ENCODE measurements at regions not wholly inside any gene's neighbourhood (a gene's known extent, or its start where the extent isn't known, plus 50 kb on each side); places are given as distances from the start of the nearest gene placed in this dataset.

GRCh38 chr2:147553775-147554271, 291.0 kb upstream of the ACVR2A start:
- no peaks in the 10 kb centered on the region for H3K27me3 ChIP-seq (ENCODE audit: insufficient read depth in 3 of 3, low read length in 2 of 3)
- peak overlapping the region; percentile 57 for H3K27ac ChIP-seq
- no peak for TF ChIP-seq CTCF (IDR thresholded peaks at IDR 0.05)
- H3K4me3 ChIP-seq = no peak overlapping the region
- intact Hi-C loops (cut with DNase I) = loop anchor here in 1 of 2 donors (5.0 kb wide), 1 partner anchor 293 kb away; the partner anchor contains the start of gene ACVR2A
- WGBS, 3 donors = 56 to 63% (median 61%) methylated on average over 6 of the region's 6 CpGs
- DNase-seq (no peak), ATAC-seq (peak in 1 of 4 donors; percentile 44)
- no peaks in the 10 kb centered on the region for H3K9me3 ChIP-seq
- H3K36me3 ChIP-seq (ENCODE audit: insufficient read depth in 1 of 2, low read depth in 1 of 2) = no peaks in the 10 kb centered on the region
- no peaks in the 10 kb centered on the region for H3K4me1 ChIP-seq

GRCh38 chr2:147550995-147551731, 293.7 kb upstream of the ACVR2A start:
- Histone ChIP-seq H3K27me3 (ENCODE audit: insufficient read depth in 3 of 3, low read length in 2 of 3) (no peaks in the 10 kb centered on the region), H3K27ac (no peak overlapping the region), H3K4me1 (no peaks in the 10 kb centered on the region), H3K4me3 (no peak overlapping the region), H3K36me3 (ENCODE audit: insufficient read depth in 1 of 2, low read depth in 1 of 2) (no peaks in the 10 kb centered on the region), H3K9me3 (no peaks in the 10 kb centered on the region)
- 90 to 95% (median 92%) methylated on average over 5 of the region's 5 CpGs for WGBS, 3 donors
- no peak for DNase-seq
- no peak for ATAC-seq
- intact Hi-C loops (cut with DNase I) = loop anchor here in 1 of 2 donors (5.0 kb wide), 1 partner anchor 296 kb away; the partner anchor contains the start of gene ACVR2A
- no peak for TF ChIP-seq CTCF (IDR thresholded peaks at IDR 0.05)

GRCh38 chr2:147549054-147549453, 295.8 kb upstream of the ACVR2A start:
- no peaks in the 10 kb centered on the region for H3K9me3 ChIP-seq
- no peaks in the 10 kb centered on the region for H3K36me3 ChIP-seq (ENCODE audit: insufficient read depth in 1 of 2, low read depth in 1 of 2)
- ATAC-seq (no peak), DNase-seq (no peak)
- no peaks in the 10 kb centered on the region for H3K27me3 ChIP-seq (ENCODE audit: insufficient read depth in 3 of 3, low read length in 2 of 3)
- no peak overlapping the region for H3K27ac ChIP-seq
- no peak overlapping the region for H3K4me3 ChIP-seq
- intact Hi-C loops (cut with DNase I) = no loop called here
- TF ChIP-seq CTCF (IDR thresholded peaks at IDR 0.05) = no peak
- H3K4me1 ChIP-seq = no peaks in the 10 kb centered on the region

GRCh38 chr2:147548451-147548850, 296.4 kb upstream of the ACVR2A start:
- ATAC-seq (no peak), DNase-seq (no peak)
- Histone ChIP-seq H3K36me3 (ENCODE audit: insufficient read depth in 1 of 2, low read depth in 1 of 2) (no peaks in the 10 kb centered on the region), H3K4me3 (no peak overlapping the region), H3K27me3 (ENCODE audit: insufficient read depth in 3 of 3, low read length in 2 of 3) (no peaks in the 10 kb centered on the region), H3K4me1 (no peaks in the 10 kb centered on the region), H3K9me3 (no peaks in the 10 kb centered on the region), H3K27ac (no peak overlapping the region)
- intact Hi-C loops (cut with DNase I) = no loop called here
- WGBS, 3 donors = 85 to 100% (median 100%) methylated on average over 1 of the region's 1 CpG
- no peak for TF ChIP-seq CTCF (IDR thresholded peaks at IDR 0.05)

All from psoas muscle (tissue), 7 donors.